ENCODE measurements at regions not wholly inside any gene's neighbourhood (a gene's known extent, or its start where the extent isn't known, plus 50 kb on each side); places are given as distances from the start of the nearest gene placed in this dataset.
"Not testable (repeated sequence)": the region's sequence is repeated elsewhere in the genome, so short reads cannot be mapped to it uniquely, and the experiment has no call there.

GRCh38 chr1:55310505-55310971 is 95.4 kb upstream of the USP24 start:
- DNase-seq (ENCODE audit: low spot score) = no peak

GRCh38 chr1:55309786-55310504 is 94.8 kb upstream of the USP24 start:
- no peak for DNase-seq (ENCODE audit: low spot score)

GRCh38 chr1:55309053-55309452 is 93.9 kb upstream of the USP24 start:
- DNase-seq (ENCODE audit: low spot score) = no peak

- no peak for DNase-seq (ENCODE audit: low spot score)
Observed at GRCh38 chr1:55305735-55306134, 90.6 kb upstream of the USP24 start.

- no peak for DNase-seq (ENCODE audit: low spot score)
Observed at GRCh38 chr1:55304229-55304740, 89.1 kb upstream of the USP24 start.

GRCh38 chr1:55302972-55303371 is 87.8 kb upstream of the USP24 start:
- no peak for DNase-seq (ENCODE audit: low spot score)

GRCh38 chr1:55301912-55302311 is 86.7 kb upstream of the USP24 start:
- no peak for DNase-seq (ENCODE audit: low spot score)

GRCh38 chr1:55300975-55301374 is 85.8 kb upstream of the USP24 start:
- DNase-seq (ENCODE audit: low spot score) = no peak

- DNase-seq (ENCODE audit: low spot score) = no peak
Observed at GRCh38 chr1:55298167-55298894, 83.2 kb upstream of the USP24 start.

GRCh38 chr1:55296247-55296646 is 81.1 kb upstream of the USP24 start:
- DNase-seq (ENCODE audit: low spot score) = not testable (repeated sequence)

- DNase-seq (ENCODE audit: low spot score) = no peak
Observed at GRCh38 chr1:55289614-55290013, 74.5 kb upstream of the USP24 start.

GRCh38 chr1:55289042-55289441 is 73.9 kb upstream of the USP24 start:
- DNase-seq (ENCODE audit: low spot score) = no peak

- no peak for DNase-seq (ENCODE audit: low spot score)
Observed at GRCh38 chr1:55288245-55288644, 73.1 kb upstream of the USP24 start.

GRCh38 chr1:55287723-55288122 is 72.6 kb upstream of the USP24 start:
- no peak for DNase-seq (ENCODE audit: low spot score)

GRCh38 chr1:55286856-55287602 is 71.9 kb upstream of the USP24 start:
- DNase-seq (ENCODE audit: low spot score) = no peak

GRCh38 chr1:55285834-55286233 is 70.7 kb upstream of the USP24 start:
- no peak for DNase-seq (ENCODE audit: low spot score)

- DNase-seq (ENCODE audit: low spot score) = peak; percentile 58
Observed at GRCh38 chr1:55284856-55285255, 69.7 kb upstream of the USP24 start.

GRCh38 chr1:55282058-55282457 is 66.9 kb upstream of the USP24 start:
- no peak for DNase-seq (ENCODE audit: low spot score)

GRCh38 chr1:55280731-55281130 is 65.6 kb upstream of the USP24 start:
- DNase-seq (ENCODE audit: low spot score) = no peak

- no peak for DNase-seq (ENCODE audit: low spot score)
Observed at GRCh38 chr1:55279627-55280026, 64.5 kb upstream of the USP24 start.

GRCh38 chr1:55278378-55278777 is 63.2 kb upstream of the USP24 start:
- no peak for DNase-seq (ENCODE audit: low spot score)

GRCh38 chr1:55277377-55278130 is 62.4 kb upstream of the USP24 start:
- DNase-seq (ENCODE audit: low spot score) = peak; percentile 79
